Activated T-helper 2 cell treated with anti-CD3 and anti-CD28 coated beads, Interferon-gamma antibody, Interleukin-2, Interleukin-4, amounts not matched to agents 10 μg/mL and 5 μg/mL and 100 μg/mL, durations not matched to agents 14 hours and 24 hours and 36 hours (primary cell): ENCODE measurements at regions not wholly inside any gene's neighbourhood (a gene's known extent, or its start where the extent isn't known, plus 50 kb on each side); places are given as distances from the start of the nearest gene placed in this dataset.

Experiments used
- DNase-seq: peaks from one replicate; pipeline ENCODE4 v3.0.0; 2021; ENCODE audit warnings: low spot score
- H3K27ac Mint-ChIP-seq: one replicate; pipeline ENCODE4 v1.8.0; 2021; ENCODE audit warnings: mixed read lengths
- H3K27me3 Mint-ChIP-seq: one replicate; pipeline ENCODE4 v1.8.0; 2021; ENCODE audit warnings: low read depth, mixed read lengths
- H3K36me3 Mint-ChIP-seq: one replicate; pipeline ENCODE4 v1.8.0; 2021; ENCODE audit warnings: low read depth, mixed read lengths
- H3K4me1 Mint-ChIP-seq: one replicate; pipeline ENCODE4 v1.8.0; 2021; ENCODE audit warnings: low read depth, mixed read lengths
- H3K4me3 Mint-ChIP-seq: one replicate; pipeline ENCODE4 v1.8.0; 2021; ENCODE audit warnings: low read depth, mild to moderate bottlenecking, moderate library complexity, mixed read lengths
- H3K9me3 Mint-ChIP-seq: one replicate; pipeline ENCODE4 v1.8.0; 2021; ENCODE audit warnings: mixed read lengths
- intact Hi-C: fragments of 100-400 bp; cut with micrococcal nuclease; formaldehyde crosslinking; loops from one replicate; pipeline ENCODE4 v1.15.1; 2023

GRCh38 chr6:14790976-14791375 lies 454.9 kb upstream of the JARID2 start:
- no peak overlapping the region for H3K27ac Mint-ChIP-seq

DNA sequence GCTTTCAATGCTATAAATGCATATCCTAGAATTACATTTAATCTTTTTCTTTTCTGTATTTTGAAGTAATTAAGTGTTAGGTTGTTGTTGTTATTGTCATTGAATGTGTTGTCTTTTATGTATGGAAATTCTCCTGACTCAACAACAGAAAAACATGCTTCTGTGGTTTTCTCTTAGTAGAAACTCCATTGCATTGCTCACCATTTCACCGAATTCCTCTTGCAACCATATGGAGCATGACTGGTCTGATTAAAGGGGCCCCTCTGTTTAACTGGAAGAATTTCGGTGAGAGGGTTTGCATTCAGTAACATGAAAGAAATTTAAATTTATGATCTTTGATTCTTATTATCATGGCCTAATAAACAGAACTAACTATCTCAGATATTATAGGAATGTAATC lies 454.3 kb upstream of the JARID2 start:
- Mint-ChIP-seq H3K27ac (no peak overlapping the region), H3K27me3 (no peaks in the 10 kb centered on the region)
- intact Hi-C loops = no loop called here

More at GRCh38 chr6:14790976-14791375, 454.9 kb upstream of the JARID2 start:
- no peaks in the 10 kb centered on the region for H3K27me3 Mint-ChIP-seq
- no peak overlapping the region for H3K4me3 Mint-ChIP-seq
- H3K9me3 Mint-ChIP-seq = no peaks in the 10 kb centered on the region
- intact Hi-C loops = no loop called here
- peaks cover 39% of the 10 kb centered on the region for H3K4me1 Mint-ChIP-seq
- no peaks in the 10 kb centered on the region for H3K36me3 Mint-ChIP-seq
- DNase-seq = no peak

DNA sequence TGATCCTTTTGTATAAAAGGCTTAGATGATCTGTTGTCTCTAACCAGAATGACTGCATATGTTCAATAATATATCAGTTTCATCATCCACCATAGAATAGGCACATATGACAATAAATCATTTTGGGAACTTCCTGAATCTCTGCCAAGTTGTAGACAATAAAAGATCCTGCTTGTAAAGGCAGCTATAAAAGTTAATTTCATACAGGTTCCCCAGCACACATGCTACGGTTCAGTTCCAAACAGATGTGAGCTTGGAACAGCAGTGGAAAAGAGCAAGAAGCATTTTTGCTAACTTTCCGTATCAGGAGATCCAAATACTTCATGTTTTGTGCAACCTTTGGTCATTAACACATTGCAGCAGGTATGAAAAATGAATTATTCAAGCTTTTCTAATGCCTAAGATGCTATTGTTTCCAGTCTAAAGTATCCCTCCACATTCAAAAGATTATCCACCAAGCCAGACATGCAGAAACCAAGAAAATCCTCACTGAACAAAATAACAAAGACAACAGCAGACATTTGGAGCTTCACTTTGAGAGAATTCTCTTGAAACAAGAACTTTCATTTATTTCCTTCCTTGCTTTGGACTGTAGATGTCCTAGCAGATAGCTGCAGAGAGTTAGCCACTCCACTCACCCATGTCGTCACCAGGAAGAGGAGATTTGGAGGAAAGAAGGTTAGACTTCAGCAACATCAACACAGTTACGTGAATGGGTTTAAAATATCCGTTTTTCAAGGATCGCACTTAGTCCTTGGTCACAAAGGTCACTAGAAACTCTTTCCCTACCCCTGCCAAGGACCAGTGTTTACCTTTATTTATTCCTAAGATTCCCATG lies 453.5 kb upstream of the JARID2 start:
- H3K27ac Mint-ChIP-seq = no peak overlapping the region
- H3K9me3 Mint-ChIP-seq = no peaks in the 10 kb centered on the region
- intact Hi-C loops = no loop called here
- DNase-seq = no peak
- H3K36me3 Mint-ChIP-seq = no peaks in the 10 kb centered on the region
- H3K27me3 Mint-ChIP-seq = no peaks in the 10 kb centered on the region
- H3K4me1 Mint-ChIP-seq = peaks cover 27% of the 10 kb centered on the region
- no peak overlapping the region for H3K4me3 Mint-ChIP-seq

More for the DNA sequence above, 454.3 kb upstream of the JARID2 start:
- Mint-ChIP-seq H3K36me3 (no peaks in the 10 kb centered on the region), H3K4me1 (peaks cover 35% of the 10 kb centered on the region), H3K9me3 (no peaks in the 10 kb centered on the region), H3K4me3 (no peak overlapping the region)
- DNase-seq = no peak

- no peaks in the 10 kb centered on the region for H3K36me3 Mint-ChIP-seq
- no peaks in the 10 kb centered on the region for H3K9me3 Mint-ChIP-seq
- intact Hi-C loops = no loop called here
- H3K4me1 Mint-ChIP-seq = peaks cover 17% of the 10 kb centered on the region
- no peak overlapping the region for H3K4me3 Mint-ChIP-seq
- no peak overlapping the region for H3K27ac Mint-ChIP-seq
- peaks cover 5% of the 10 kb centered on the region for H3K27me3 Mint-ChIP-seq
- no peak for DNase-seq
These were observed 450.4 kb upstream of the JARID2 start for GRCh38 chr6:14795451-14795850.

GRCh38 chr6:14796974-14797762 lies 448.7 kb upstream of the JARID2 start:
- Mint-ChIP-seq H3K4me1 (peaks cover 13% of the 10 kb centered on the region), H3K36me3 (no peaks in the 10 kb centered on the region), H3K9me3 (no peaks in the 10 kb centered on the region), H3K27ac (no peak overlapping the region), H3K4me3 (no peak overlapping the region), H3K27me3 (peaks cover 5% of the 10 kb centered on the region)
- intact Hi-C loops = no loop called here
- no peak for DNase-seq

- Mint-ChIP-seq H3K9me3 (no peaks in the 10 kb centered on the region), H3K4me3 (no peak overlapping the region), H3K27ac (no peak overlapping the region), H3K36me3 (no peaks in the 10 kb centered on the region), H3K27me3 (peaks cover 5% of the 10 kb centered on the region), H3K4me1 (peaks cover 9% of the 10 kb centered on the region)
- intact Hi-C loops = no loop called here
- no peak for DNase-seq
These were observed 447.8 kb upstream of the JARID2 start for GRCh38 chr6:14797875-14798593.

- DNase-seq = no peak
- no peak overlapping the region for H3K4me3 Mint-ChIP-seq
- H3K9me3 Mint-ChIP-seq = no peaks in the 10 kb centered on the region
- H3K4me1 Mint-ChIP-seq = peaks cover 9% of the 10 kb centered on the region
- intact Hi-C loops = no loop called here
- H3K27me3 Mint-ChIP-seq = peaks cover 5% of the 10 kb centered on the region
- no peaks in the 10 kb centered on the region for H3K36me3 Mint-ChIP-seq
- no peak overlapping the region for H3K27ac Mint-ChIP-seq
These were observed 447.3 kb upstream of the JARID2 start for GRCh38 chr6:14798594-14798982.

- no peak overlapping the region for H3K27ac Mint-ChIP-seq
- peaks cover 5% of the 10 kb centered on the region for H3K27me3 Mint-ChIP-seq
- no peaks in the 10 kb centered on the region for H3K36me3 Mint-ChIP-seq
- intact Hi-C loops = no loop called here
- peaks cover 9% of the 10 kb centered on the region for H3K4me1 Mint-ChIP-seq
- DNase-seq = no peak
- no peaks in the 10 kb centered on the region for H3K9me3 Mint-ChIP-seq
- no peak overlapping the region for H3K4me3 Mint-ChIP-seq
These were observed 446.8 kb upstream of the JARID2 start for GRCh38 chr6:14798996-14799588.

DNA sequence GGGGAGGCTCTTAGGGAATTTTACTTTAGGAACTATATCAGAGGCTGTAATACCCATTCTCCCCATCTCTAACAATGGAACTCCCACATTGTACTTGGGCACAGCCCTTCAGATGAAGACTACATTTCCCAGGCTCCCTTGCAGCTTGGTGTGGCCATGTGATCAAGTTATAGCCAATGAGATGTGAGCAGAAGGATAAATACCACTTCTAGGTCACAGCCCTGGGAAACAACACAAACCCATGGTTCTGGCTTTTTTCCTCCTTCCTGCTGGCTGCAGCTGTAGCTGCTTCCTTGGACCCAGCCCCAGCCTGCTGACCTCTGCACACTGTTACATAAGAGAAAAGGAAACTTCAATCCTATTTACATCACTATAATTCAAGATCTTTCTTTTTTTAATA lies 445.9 kb upstream of the JARID2 start:
- peaks cover 9% of the 10 kb centered on the region for H3K4me1 Mint-ChIP-seq
- no peaks in the 10 kb centered on the region for H3K36me3 Mint-ChIP-seq
- DNase-seq = no peak
- H3K9me3 Mint-ChIP-seq = no peaks in the 10 kb centered on the region
- H3K27ac Mint-ChIP-seq = no peak overlapping the region
- no peak overlapping the region for H3K4me3 Mint-ChIP-seq
- H3K27me3 Mint-ChIP-seq = peaks cover 5% of the 10 kb centered on the region
- intact Hi-C loops = no loop called here

DNA sequence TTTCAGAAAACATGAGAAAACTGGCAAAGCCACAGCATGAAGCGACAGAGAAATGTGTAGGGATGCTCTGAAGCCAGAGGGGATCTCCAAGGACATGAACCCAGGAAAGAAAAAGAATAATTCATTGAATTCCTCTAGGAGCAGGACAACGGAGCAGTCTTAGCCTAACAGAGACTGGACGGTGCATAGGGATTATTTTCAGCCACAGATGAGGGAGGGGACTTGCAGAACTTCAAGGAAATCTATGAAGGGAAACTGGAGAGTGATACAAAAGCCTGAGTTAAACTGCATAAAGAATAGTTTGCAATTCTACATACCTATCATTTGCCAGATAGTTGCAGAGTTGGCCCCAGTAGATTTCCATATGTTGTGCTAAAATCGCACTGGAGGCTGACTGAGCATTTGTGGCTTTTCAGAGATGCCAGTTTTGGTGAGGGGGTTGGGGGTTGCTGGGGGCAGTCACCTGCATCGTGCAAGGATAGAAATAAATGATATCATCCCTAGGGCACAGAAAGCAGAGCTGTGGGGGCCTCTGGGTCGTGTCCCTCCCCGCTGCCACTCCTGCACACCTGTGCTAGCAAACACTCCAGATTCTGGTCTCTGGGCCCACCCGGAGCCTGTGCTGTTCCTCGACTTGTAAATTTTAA lies 443.2 kb upstream of the JARID2 start:
- Mint-ChIP-seq H3K27ac (no peak overlapping the region), H3K4me1 (peaks cover 9% of the 10 kb centered on the region), H3K9me3 (peaks cover 4% of the 10 kb centered on the region), H3K27me3 (peaks cover 5% of the 10 kb centered on the region), H3K4me3 (no peak overlapping the region), H3K36me3 (no peaks in the 10 kb centered on the region)
- intact Hi-C loops = no loop called here
- no peak for DNase-seq

- peaks cover 19% of the 10 kb centered on the region for H3K9me3 Mint-ChIP-seq
- no peak overlapping the region for H3K27ac Mint-ChIP-seq
- intact Hi-C loops = no loop called here
- no peak for DNase-seq
- peaks cover 2% of the 10 kb centered on the region for H3K27me3 Mint-ChIP-seq
- no peak overlapping the region for H3K4me3 Mint-ChIP-seq
- peaks cover 5% of the 10 kb centered on the region for H3K36me3 Mint-ChIP-seq
- H3K4me1 Mint-ChIP-seq = peaks cover 7% of the 10 kb centered on the region
These were observed 441.7 kb upstream of the JARID2 start for GRCh38 chr6:14804001-14804784.
